OCI-LY1 (cell line): ENCODE measurements at regions not wholly inside any gene's neighbourhood (a gene's known extent, or its start where the extent isn't known, plus 50 kb on each side); places are given as distances from the start of the nearest gene placed in this dataset.
"Not testable (repeated sequence)": the region's sequence is repeated elsewhere in the genome, so short reads cannot be mapped to it uniquely, and the experiment has no call there.

Experiments
- H2AFZ ChIP-seq: fragments of 200-600 bp; sonication (generic), shearing (Covaris generic); 2 replicates; pipeline ENCODE4 v1.6.0; 2014; ENCODE audit warnings: antibody characterized with exemption, mild to moderate bottlenecking, low read length
- H3F3A ChIP-seq: fragments of 200-600 bp; sonication (generic), shearing (Covaris generic); 2 replicates; pipeline ENCODE4 v1.6.0; 2014; ENCODE audit warnings: mild to moderate bottlenecking, antibody characterized with exemption, low read length, moderate library complexity; ENCODE audit not compliant: insufficient read depth
- H3K27ac ChIP-seq: fragments of 200-600 bp; sonication (generic); 2 replicates; pipeline ENCODE4 v1.5.1; 2014; ENCODE audit warnings: low read length, mixed run types, mild to moderate bottlenecking, low read depth; ENCODE audit not compliant: poor library complexity, severe bottlenecking
- H3K27me3 ChIP-seq: fragments of 200-600 bp; sonication (generic); 2 replicates; pipeline ENCODE4 v1.6.0; 2014; ENCODE audit warnings: antibody characterized with exemption, mild to moderate bottlenecking, low read length, moderate library complexity; ENCODE audit not compliant: insufficient read depth
- H3K36me3 ChIP-seq: fragments of 200-600 bp; sonication (generic); 2 replicates; pipeline ENCODE4 v1.6.1; 2014; ENCODE audit warnings: mild to moderate bottlenecking, antibody characterized with exemption, low read length, moderate library complexity, mixed read lengths; ENCODE audit not compliant: insufficient read depth
- H3K4me1 ChIP-seq: fragments of 200-600 bp; sonication (generic); 2 replicates; pipeline ENCODE4 v1.5.1; 2014; ENCODE audit warnings: mild to moderate bottlenecking, low read length, moderate library complexity; ENCODE audit not compliant: insufficient read depth, severe bottlenecking
- H3K4me2 ChIP-seq: fragments of 200-600 bp; sonication (generic), shearing (Covaris generic); 2 replicates; pipeline ENCODE4 v1.6.1; 2014; ENCODE audit warnings: low read length
- H3K4me3 ChIP-seq: fragments of 200-600 bp; sonication (generic); 2 replicates; pipeline ENCODE4 v1.5.1; 2014; ENCODE audit warnings: low read length, low read depth, mild to moderate bottlenecking, mixed read lengths; ENCODE audit not compliant: poor library complexity, severe bottlenecking
- H3K79me2 ChIP-seq: fragments of 200-600 bp; shearing (Covaris generic); 2 replicates; pipeline ENCODE4 v1.6.1; 2016; ENCODE audit warnings: mixed run types, low read length, mixed read lengths; ENCODE audit not compliant: insufficient read depth
- H3K9ac ChIP-seq: fragments of 200-600 bp; sonication (generic), shearing (Covaris generic); 2 replicates; pipeline ENCODE4 v1.6.1; 2014; ENCODE audit warnings: mild to moderate bottlenecking, low read length, mixed read lengths
- H3K9me2 ChIP-seq: fragments of 200-600 bp; sonication (generic), shearing (Covaris generic); 2 replicates; pipeline ENCODE4 v1.6.1; 2014; ENCODE audit warnings: low read depth, mild to moderate bottlenecking, low read length, mixed read lengths
- H3K9me3 ChIP-seq: fragments of 200-600 bp; shearing (Covaris generic); 2 replicates; pipeline ENCODE4 v1.6.1; 2014; ENCODE audit warnings: low read length, mixed read lengths
- H4K20me1 ChIP-seq: fragments of 200-600 bp; sonication (generic), shearing (Covaris generic); 2 replicates; pipeline ENCODE4 v1.6.0; 2016; ENCODE audit warnings: mild to moderate bottlenecking, low read length; ENCODE audit not compliant: insufficient read depth

- H3F3A ChIP-seq, H3K27me3 ChIP-seq, H2AFZ ChIP-seq: not testable (repeated sequence)
Measured at GRCh38 chr9:63450836-63451235, 1834.2 kb downstream of the FOXD4L5 start.

GRCh38 chr9:63425123-63425522 lies 1859.9 kb downstream of the FOXD4L5 start:
- not testable (repeated sequence) for H4K20me1 ChIP-seq, H3K27ac ChIP-seq, H3K9me3 ChIP-seq, H3K27me3 ChIP-seq, H3K36me3 ChIP-seq, H3K4me3 ChIP-seq, H3K79me2 ChIP-seq, H3K9me2 ChIP-seq, H3K9ac ChIP-seq, H2AFZ ChIP-seq, H3K4me1 ChIP-seq, H3K4me2 ChIP-seq, H3F3A ChIP-seq

More at GRCh38 chr9:63450836-63451235, 1834.2 kb downstream of the FOXD4L5 start:
- not testable (repeated sequence) for H3K9me2 ChIP-seq, H3K27ac ChIP-seq, H3K4me2 ChIP-seq, H3K4me3 ChIP-seq, H3K9ac ChIP-seq, H3K79me2 ChIP-seq, H3K36me3 ChIP-seq, H4K20me1 ChIP-seq, H3K4me1 ChIP-seq, H3K9me3 ChIP-seq

GRCh38 chr9:63390897-63391296 lies 1894.1 kb downstream of the FOXD4L5 start:
- H3F3A ChIP-seq, H3K9me2 ChIP-seq, H3K4me3 ChIP-seq, H3K79me2 ChIP-seq, H3K9me3 ChIP-seq, H3K27me3 ChIP-seq, H3K27ac ChIP-seq, H3K9ac ChIP-seq, H3K4me2 ChIP-seq, H3K4me1 ChIP-seq, H4K20me1 ChIP-seq, H3K36me3 ChIP-seq, H2AFZ ChIP-seq: not testable (repeated sequence)

GRCh38 chr9:63385479-63385878 lies 1899.5 kb downstream of the FOXD4L5 start:
- H3K4me1 ChIP-seq, H3K4me3 ChIP-seq, H3K9ac ChIP-seq, H3K27me3 ChIP-seq, H2AFZ ChIP-seq, H3K4me2 ChIP-seq, H3K27ac ChIP-seq, H3K9me2 ChIP-seq, H3F3A ChIP-seq, H3K9me3 ChIP-seq, H4K20me1 ChIP-seq, H3K79me2 ChIP-seq, H3K36me3 ChIP-seq: not testable (repeated sequence)

- H3K27ac ChIP-seq, H3K36me3 ChIP-seq, H3F3A ChIP-seq, H3K4me3 ChIP-seq, H3K27me3 ChIP-seq, H3K4me1 ChIP-seq, H2AFZ ChIP-seq, H3K9me3 ChIP-seq, H3K9me2 ChIP-seq, H3K79me2 ChIP-seq, H4K20me1 ChIP-seq, H3K4me2 ChIP-seq, H3K9ac ChIP-seq: not testable (repeated sequence)
Measured at GRCh38 chr9:63379864-63380263, 1905.1 kb downstream of the FOXD4L5 start.

- H3K79me2 ChIP-seq, H3K27me3 ChIP-seq, H3K4me2 ChIP-seq, H3K9me3 ChIP-seq, H2AFZ ChIP-seq, H3K36me3 ChIP-seq, H3K9me2 ChIP-seq, H3F3A ChIP-seq, H3K9ac ChIP-seq, H3K4me3 ChIP-seq, H3K4me1 ChIP-seq, H4K20me1 ChIP-seq: not testable (repeated sequence)
- H3K27ac ChIP-seq = peak overlapping the region; percentile 45
Measured at GRCh38 chr9:63354219-63354618, 1930.8 kb downstream of the FOXD4L5 start.

- not testable (repeated sequence) for H4K20me1 ChIP-seq, H3K4me1 ChIP-seq, H3K36me3 ChIP-seq, H3K4me3 ChIP-seq, H3K9ac ChIP-seq, H3F3A ChIP-seq, H3K79me2 ChIP-seq, H3K9me2 ChIP-seq, H3K27ac ChIP-seq, H2AFZ ChIP-seq, H3K9me3 ChIP-seq, H3K27me3 ChIP-seq, H3K4me2 ChIP-seq
Measured at GRCh38 chr9:63347347-63347746, 1937.7 kb downstream of the FOXD4L5 start.

- not testable (repeated sequence) for H3K4me1 ChIP-seq, H4K20me1 ChIP-seq, H3K79me2 ChIP-seq, H2AFZ ChIP-seq, H3K9me2 ChIP-seq, H3F3A ChIP-seq, H3K27me3 ChIP-seq, H3K9ac ChIP-seq, H3K9me3 ChIP-seq, H3K36me3 ChIP-seq
- H3K27ac ChIP-seq = peak overlapping the region; percentile 68
- H3K4me3 ChIP-seq = peak overlapping the region; percentile 13
- peak overlapping the region; percentile 45 for H3K4me2 ChIP-seq
Measured at GRCh38 chr9:63346310-63347048, 1938.5 kb downstream of the FOXD4L5 start.
